WTC11 (cell line): ENCODE measurements at regions not wholly inside any gene's neighbourhood (a gene's known extent, or its start where the extent isn't known, plus 50 kb on each side); places are given as distances from the start of the nearest gene placed in this dataset.

Experiments used
- ATAC-seq: fragments of 200-7000 bp; cut with Tn5 transposase; 2 replicates; pipeline ENCODE4 v1.10.0; 2021; ENCODE audit warnings: mild to moderate bottlenecking, moderate library complexity
- CTCF ChIA-PET: fragments of 300-600 bp; sonication (Branson Sonifier 250); formaldehyde crosslinking; loops from one replicate; lab custom pipeline; 2021; ENCODE audit warnings: antibody characterized with exemption; lab: Charles Lee
- POLR2A ChIA-PET: fragments of 350-600 bp; sonication (Branson Sonifier 250); formaldehyde crosslinking; loops from one replicate; lab custom pipeline; 2021; ENCODE audit warnings: antibody characterized with exemption; lab: Charles Lee
- DNase-seq: peaks from one replicate; pipeline ENCODE4 v3.0.0; 2021; ENCODE audit warnings: low spot score
- H3K27ac Mint-ChIP-seq: 2 replicates; pipeline ENCODE4 v1.8.0; 2021; ENCODE audit warnings: mixed read lengths
- H3K27me3 Mint-ChIP-seq: 2 replicates; pipeline ENCODE4 v1.8.0; 2021; ENCODE audit warnings: low read depth, mild to moderate bottlenecking, moderate library complexity, mixed read lengths
- H3K36me3 Mint-ChIP-seq: 2 replicates; pipeline ENCODE4 v1.8.0; 2021; ENCODE audit warnings: mixed read lengths
- H3K4me1 Mint-ChIP-seq: 2 replicates; pipeline ENCODE4 v1.8.0; 2022; ENCODE audit warnings: mixed read lengths
- H3K4me3 Mint-ChIP-seq: 2 replicates; pipeline ENCODE4 v1.8.0; 2021; ENCODE audit warnings: mild to moderate bottlenecking, moderate library complexity, mixed read lengths
- H3K9me3 Mint-ChIP-seq: 2 replicates; pipeline ENCODE4 v1.8.0; 2021; ENCODE audit warnings: mixed read lengths
- CBFB ChIP-seq: sonication (generic); formaldehyde crosslinking; IDR thresholded peaks from 2 replicates; pipeline ENCODE4 v1.8.1; 2022; ENCODE audit warnings: mild to moderate bottlenecking, low read depth, missing genetic modification reagents
- CREM ChIP-seq: sonication (generic); formaldehyde crosslinking; IDR thresholded peaks from 2 replicates; pipeline ENCODE4 v1.8.1; 2022; ENCODE audit warnings: mild to moderate bottlenecking, missing genetic modification reagents, moderate library complexity
- FOXK1 ChIP-seq: sonication (generic); formaldehyde crosslinking; IDR thresholded peaks from 2 replicates; pipeline ENCODE4 v1.8.0; 2022; ENCODE audit warnings: mild to moderate bottlenecking, moderate library complexity, missing genetic modification reagents
- GRHL2 ChIP-seq: fragments of 250-450 bp; sonication (Bioruptor Pico); IDR thresholded peaks from 2 replicates; pipeline ENCODE4 v1.8.0; 2022; ENCODE audit warnings: mild to moderate bottlenecking, moderate library complexity; ENCODE audit not compliant: insufficient replicate concordance, severe bottlenecking
- GTF2I ChIP-seq: fragments of 250-450 bp; sonication (Bioruptor Pico); conservative IDR thresholded peaks from 2 replicates; pipeline ENCODE4 v1.4.0; 2021; ENCODE audit warnings: mild to moderate bottlenecking
- IRF2 ChIP-seq: sonication (generic); formaldehyde crosslinking; IDR thresholded peaks from 2 replicates; pipeline ENCODE4 v1.8.0; 2022; ENCODE audit warnings: low read depth, missing genetic modification reagents, borderline replicate concordance
- MXD4 ChIP-seq: fragments of 250-450 bp; sonication (Bioruptor Pico); IDR thresholded peaks from 2 replicates; pipeline ENCODE4 v1.8.0; 2021; ENCODE audit warnings: mild to moderate bottlenecking, moderate library complexity, borderline replicate concordance
- NFE2L1 ChIP-seq: sonication (generic); formaldehyde crosslinking; IDR thresholded peaks from 2 replicates; pipeline ENCODE4 v1.8.1; 2023; ENCODE audit warnings: missing genetic modification reagents
- OVOL2 ChIP-seq: fragments of 250-450 bp; sonication (Bioruptor Pico); IDR thresholded peaks from 2 replicates; pipeline ENCODE4 v1.9.0; 2021; ENCODE audit warnings: mild to moderate bottlenecking, borderline replicate concordance
- PRRX2 ChIP-seq: fragments of 250-450 bp; sonication (Bioruptor Pico); IDR thresholded peaks from 2 replicates; pipeline ENCODE4 v1.8.0; 2021; ENCODE audit warnings: mild to moderate bottlenecking
- ZNF219 ChIP-seq: sonication (generic); formaldehyde crosslinking; IDR thresholded peaks from 2 replicates; pipeline ENCODE4 v1.8.0; 2023; ENCODE audit warnings: missing genetic modification reagents, mild to moderate bottlenecking, borderline replicate concordance
- ZNF263 ChIP-seq: sonication (generic); formaldehyde crosslinking; IDR thresholded peaks from 2 replicates; pipeline ENCODE4 v1.8.1; 2022; ENCODE audit warnings: low read depth, mild to moderate bottlenecking, moderate library complexity, missing genetic modification reagents
- TF ChIP-seq, protein P1 (sequence below): sonication (generic); formaldehyde crosslinking; IDR thresholded peaks from 2 replicates; pipeline ENCODE4 v1.8.1; 2023; ENCODE audit warnings: mild to moderate bottlenecking, missing genetic modification reagents, moderate library complexity
- TF ChIP-seq, protein P2 (sequence below): sonication (generic); formaldehyde crosslinking; IDR thresholded peaks from 2 replicates; pipeline ENCODE4 v1.8.1; 2023; ENCODE audit warnings: mild to moderate bottlenecking, missing genetic modification reagents, borderline replicate concordance
- TF ChIP-seq, protein P3 (sequence below): sonication (generic); formaldehyde crosslinking; IDR thresholded peaks from 2 replicates; pipeline ENCODE4 v1.8.1; 2023; ENCODE audit warnings: mild to moderate bottlenecking, missing genetic modification reagents, moderate library complexity
- TF ChIP-seq, protein P4 (sequence below): sonication (generic); formaldehyde crosslinking; IDR thresholded peaks from 2 replicates; pipeline ENCODE4 v1.8.1; 2022; ENCODE audit warnings: mild to moderate bottlenecking, missing genetic modification reagents, moderate library complexity, borderline replicate concordance
- TF ChIP-seq, protein P5 (sequence below): fragments of 250-450 bp; sonication (Bioruptor Pico); IDR thresholded peaks from 2 replicates; pipeline ENCODE4 v1.9.0; 2021; ENCODE audit warnings: mild to moderate bottlenecking
- TF ChIP-seq, protein P6 (sequence below): sonication (generic); formaldehyde crosslinking; IDR thresholded peaks from 2 replicates; pipeline ENCODE4 v1.8.0; 2023; ENCODE audit warnings: missing genetic modification reagents
- TF ChIP-seq, protein P7 (sequence below): sonication (generic); formaldehyde crosslinking; IDR thresholded peaks from 2 replicates; pipeline ENCODE4 v1.8.0; 2022; ENCODE audit warnings: missing genetic modification reagents
- TF ChIP-seq, protein P8 (sequence below): sonication (generic); formaldehyde crosslinking; IDR thresholded peaks from 2 replicates; pipeline ENCODE4 v1.8.0; 2022; ENCODE audit warnings: mild to moderate bottlenecking, missing genetic modification reagents

DNA sequence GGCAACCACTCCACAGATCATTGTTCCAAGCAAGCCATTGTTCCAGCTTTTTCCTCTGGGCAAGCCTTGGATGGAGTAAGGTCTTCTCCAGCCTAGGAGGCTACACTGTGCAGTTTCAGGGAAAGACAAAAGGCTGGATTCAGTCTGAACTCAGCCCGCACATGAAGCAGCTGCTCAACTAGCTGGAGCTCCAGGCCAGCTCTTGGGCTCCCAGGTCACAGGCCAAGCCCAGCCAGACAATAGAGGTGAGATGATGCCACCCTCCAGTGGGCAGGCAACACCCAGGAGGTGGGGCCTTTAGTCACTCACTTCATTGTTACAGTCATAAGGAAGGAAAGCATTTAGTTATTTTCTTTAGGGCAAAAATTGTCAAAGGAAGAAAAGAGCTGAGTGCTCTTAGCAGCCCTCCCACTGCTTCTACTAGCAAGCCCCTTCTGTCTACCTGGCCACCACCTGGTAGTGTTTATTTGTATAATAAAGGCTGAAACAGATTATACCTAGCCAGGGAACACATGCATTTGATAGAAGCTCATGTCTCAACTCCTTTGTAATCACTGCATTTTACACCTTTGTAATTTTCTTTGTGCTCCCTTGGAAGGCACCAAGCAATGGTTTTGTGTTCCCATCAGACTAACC lies 253.4 kb downstream of the WDR11 start:
- CTCF ChIA-PET = interaction anchor here (1.1 kb wide), 1 partner anchor 155 kb away, joined by 7 read pairs; no protein-coding TSS in a partner anchor

More for the DNA sequence above, 253.4 kb downstream of the WDR11 start:
- POLR2A ChIA-PET = no interaction called here
- Mint-ChIP-seq H3K4me1 (peaks cover 8% of the 10 kb centered on the region), H3K9me3 (peaks cover 6% of the 10 kb centered on the region; the same call in 1 of the 2 replicates), H3K36me3 (no peaks in the 10 kb centered on the region), H3K27ac (no peak overlapping the region), H3K4me3 (no peak overlapping the region), H3K27me3 (no peaks in the 10 kb centered on the region; the same call in 1 of the 2 replicates)
- TF ChIP-seq, protein P1, sequence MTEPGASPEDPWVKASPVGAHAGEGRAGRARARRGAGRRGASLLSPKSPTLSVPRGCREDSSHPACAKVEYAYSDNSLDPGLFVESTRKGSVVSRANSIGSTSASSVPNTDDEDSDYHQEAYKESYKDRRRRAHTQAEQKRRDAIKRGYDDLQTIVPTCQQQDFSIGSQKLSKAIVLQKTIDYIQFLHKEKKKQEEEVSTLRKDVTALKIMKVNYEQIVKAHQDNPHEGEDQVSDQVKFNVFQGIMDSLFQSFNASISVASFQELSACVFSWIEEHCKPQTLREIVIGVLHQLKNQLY (CRISPR knock-in tag) = no peak
- TF ChIP-seq CBFB (CRISPR knock-in tag) (no peak), FOXK1 (CRISPR knock-in tag) (no peak), ZNF219 (CRISPR knock-in tag) (no peak), GRHL2 (CRISPR knock-in tag) (no peak), GTF2I (CRISPR knock-in tag) (no peak), ZNF263 (CRISPR knock-in tag) (no peak), PRRX2 (CRISPR knock-in tag) (no peak), IRF2 (CRISPR knock-in tag) (no peak), NFE2L1 (CRISPR knock-in tag) (no peak), CREM (CRISPR knock-in tag) (no peak), OVOL2 (no peak), MXD4 (no peak)
- TF ChIP-seq, protein P2, sequence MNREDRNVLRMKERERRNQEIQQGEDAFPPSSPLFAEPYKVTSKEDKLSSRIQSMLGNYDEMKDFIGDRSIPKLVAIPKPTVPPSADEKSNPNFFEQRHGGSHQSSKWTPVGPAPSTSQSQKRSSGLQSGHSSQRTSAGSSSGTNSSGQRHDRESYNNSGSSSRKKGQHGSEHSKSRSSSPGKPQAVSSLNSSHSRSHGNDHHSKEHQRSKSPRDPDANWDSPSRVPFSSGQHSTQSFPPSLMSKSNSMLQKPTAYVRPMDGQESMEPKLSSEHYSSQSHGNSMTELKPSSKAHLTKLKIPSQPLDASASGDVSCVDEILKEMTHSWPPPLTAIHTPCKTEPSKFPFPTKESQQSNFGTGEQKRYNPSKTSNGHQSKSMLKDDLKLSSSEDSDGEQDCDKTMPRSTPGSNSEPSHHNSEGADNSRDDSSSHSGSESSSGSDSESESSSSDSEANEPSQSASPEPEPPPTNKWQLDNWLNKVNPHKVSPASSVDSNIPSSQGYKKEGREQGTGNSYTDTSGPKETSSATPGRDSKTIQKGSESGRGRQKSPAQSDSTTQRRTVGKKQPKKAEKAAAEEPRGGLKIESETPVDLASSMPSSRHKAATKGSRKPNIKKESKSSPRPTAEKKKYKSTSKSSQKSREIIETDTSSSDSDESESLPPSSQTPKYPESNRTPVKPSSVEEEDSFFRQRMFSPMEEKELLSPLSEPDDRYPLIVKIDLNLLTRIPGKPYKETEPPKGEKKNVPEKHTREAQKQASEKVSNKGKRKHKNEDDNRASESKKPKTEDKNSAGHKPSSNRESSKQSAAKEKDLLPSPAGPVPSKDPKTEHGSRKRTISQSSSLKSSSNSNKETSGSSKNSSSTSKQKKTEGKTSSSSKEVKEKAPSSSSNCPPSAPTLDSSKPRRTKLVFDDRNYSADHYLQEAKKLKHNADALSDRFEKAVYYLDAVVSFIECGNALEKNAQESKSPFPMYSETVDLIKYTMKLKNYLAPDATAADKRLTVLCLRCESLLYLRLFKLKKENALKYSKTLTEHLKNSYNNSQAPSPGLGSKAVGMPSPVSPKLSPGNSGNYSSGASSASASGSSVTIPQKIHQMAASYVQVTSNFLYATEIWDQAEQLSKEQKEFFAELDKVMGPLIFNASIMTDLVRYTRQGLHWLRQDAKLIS (CRISPR knock-in tag) = no peak
- TF ChIP-seq, protein P3, sequence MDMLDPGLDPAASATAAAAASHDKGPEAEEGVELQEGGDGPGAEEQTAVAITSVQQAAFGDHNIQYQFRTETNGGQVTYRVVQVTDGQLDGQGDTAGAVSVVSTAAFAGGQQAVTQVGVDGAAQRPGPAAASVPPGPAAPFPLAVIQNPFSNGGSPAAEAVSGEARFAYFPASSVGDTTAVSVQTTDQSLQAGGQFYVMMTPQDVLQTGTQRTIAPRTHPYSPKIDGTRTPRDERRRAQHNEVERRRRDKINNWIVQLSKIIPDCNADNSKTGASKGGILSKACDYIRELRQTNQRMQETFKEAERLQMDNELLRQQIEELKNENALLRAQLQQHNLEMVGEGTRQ = no peak
- TF ChIP-seq, protein P4, sequence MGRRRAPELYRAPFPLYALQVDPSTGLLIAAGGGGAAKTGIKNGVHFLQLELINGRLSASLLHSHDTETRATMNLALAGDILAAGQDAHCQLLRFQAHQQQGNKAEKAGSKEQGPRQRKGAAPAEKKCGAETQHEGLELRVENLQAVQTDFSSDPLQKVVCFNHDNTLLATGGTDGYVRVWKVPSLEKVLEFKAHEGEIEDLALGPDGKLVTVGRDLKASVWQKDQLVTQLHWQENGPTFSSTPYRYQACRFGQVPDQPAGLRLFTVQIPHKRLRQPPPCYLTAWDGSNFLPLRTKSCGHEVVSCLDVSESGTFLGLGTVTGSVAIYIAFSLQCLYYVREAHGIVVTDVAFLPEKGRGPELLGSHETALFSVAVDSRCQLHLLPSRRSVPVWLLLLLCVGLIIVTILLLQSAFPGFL (CRISPR knock-in tag) = no peak
- TF ChIP-seq, protein P5, sequence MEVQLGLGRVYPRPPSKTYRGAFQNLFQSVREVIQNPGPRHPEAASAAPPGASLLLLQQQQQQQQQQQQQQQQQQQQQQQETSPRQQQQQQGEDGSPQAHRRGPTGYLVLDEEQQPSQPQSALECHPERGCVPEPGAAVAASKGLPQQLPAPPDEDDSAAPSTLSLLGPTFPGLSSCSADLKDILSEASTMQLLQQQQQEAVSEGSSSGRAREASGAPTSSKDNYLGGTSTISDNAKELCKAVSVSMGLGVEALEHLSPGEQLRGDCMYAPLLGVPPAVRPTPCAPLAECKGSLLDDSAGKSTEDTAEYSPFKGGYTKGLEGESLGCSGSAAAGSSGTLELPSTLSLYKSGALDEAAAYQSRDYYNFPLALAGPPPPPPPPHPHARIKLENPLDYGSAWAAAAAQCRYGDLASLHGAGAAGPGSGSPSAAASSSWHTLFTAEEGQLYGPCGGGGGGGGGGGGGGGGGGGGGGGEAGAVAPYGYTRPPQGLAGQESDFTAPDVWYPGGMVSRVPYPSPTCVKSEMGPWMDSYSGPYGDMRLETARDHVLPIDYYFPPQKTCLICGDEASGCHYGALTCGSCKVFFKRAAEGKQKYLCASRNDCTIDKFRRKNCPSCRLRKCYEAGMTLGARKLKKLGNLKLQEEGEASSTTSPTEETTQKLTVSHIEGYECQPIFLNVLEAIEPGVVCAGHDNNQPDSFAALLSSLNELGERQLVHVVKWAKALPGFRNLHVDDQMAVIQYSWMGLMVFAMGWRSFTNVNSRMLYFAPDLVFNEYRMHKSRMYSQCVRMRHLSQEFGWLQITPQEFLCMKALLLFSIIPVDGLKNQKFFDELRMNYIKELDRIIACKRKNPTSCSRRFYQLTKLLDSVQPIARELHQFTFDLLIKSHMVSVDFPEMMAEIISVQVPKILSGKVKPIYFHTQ (CRISPR knock-in tag) = no peak
- TF ChIP-seq, protein P6, sequence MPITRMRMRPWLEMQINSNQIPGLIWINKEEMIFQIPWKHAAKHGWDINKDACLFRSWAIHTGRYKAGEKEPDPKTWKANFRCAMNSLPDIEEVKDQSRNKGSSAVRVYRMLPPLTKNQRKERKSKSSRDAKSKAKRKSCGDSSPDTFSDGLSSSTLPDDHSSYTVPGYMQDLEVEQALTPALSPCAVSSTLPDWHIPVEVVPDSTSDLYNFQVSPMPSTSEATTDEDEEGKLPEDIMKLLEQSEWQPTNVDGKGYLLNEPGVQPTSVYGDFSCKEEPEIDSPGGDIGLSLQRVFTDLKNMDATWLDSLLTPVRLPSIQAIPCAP (CRISPR knock-in tag) = no peak
- TF ChIP-seq, protein P7, sequence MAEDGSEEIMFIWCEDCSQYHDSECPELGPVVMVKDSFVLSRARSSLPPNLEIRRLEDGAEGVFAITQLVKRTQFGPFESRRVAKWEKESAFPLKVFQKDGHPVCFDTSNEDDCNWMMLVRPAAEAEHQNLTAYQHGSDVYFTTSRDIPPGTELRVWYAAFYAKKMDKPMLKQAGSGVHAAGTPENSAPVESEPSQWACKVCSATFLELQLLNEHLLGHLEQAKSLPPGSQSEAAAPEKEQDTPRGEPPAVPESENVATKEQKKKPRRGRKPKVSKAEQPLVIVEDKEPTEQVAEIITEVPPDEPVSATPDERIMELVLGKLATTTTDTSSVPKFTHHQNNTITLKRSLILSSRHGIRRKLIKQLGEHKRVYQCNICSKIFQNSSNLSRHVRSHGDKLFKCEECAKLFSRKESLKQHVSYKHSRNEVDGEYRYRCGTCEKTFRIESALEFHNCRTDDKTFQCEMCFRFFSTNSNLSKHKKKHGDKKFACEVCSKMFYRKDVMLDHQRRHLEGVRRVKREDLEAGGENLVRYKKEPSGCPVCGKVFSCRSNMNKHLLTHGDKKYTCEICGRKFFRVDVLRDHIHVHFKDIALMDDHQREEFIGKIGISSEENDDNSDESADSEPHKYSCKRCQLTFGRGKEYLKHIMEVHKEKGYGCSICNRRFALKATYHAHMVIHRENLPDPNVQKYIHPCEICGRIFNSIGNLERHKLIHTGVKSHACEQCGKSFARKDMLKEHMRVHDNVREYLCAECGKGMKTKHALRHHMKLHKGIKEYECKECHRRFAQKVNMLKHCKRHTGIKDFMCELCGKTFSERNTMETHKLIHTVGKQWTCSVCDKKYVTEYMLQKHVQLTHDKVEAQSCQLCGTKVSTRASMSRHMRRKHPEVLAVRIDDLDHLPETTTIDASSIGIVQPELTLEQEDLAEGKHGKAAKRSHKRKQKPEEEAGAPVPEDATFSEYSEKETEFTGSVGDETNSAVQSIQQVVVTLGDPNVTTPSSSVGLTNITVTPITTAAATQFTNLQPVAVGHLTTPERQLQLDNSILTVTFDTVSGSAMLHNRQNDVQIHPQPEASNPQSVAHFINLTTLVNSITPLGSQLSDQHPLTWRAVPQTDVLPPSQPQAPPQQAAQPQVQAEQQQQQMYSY (CRISPR knock-in tag) = no peak
- TF ChIP-seq, protein P8, sequence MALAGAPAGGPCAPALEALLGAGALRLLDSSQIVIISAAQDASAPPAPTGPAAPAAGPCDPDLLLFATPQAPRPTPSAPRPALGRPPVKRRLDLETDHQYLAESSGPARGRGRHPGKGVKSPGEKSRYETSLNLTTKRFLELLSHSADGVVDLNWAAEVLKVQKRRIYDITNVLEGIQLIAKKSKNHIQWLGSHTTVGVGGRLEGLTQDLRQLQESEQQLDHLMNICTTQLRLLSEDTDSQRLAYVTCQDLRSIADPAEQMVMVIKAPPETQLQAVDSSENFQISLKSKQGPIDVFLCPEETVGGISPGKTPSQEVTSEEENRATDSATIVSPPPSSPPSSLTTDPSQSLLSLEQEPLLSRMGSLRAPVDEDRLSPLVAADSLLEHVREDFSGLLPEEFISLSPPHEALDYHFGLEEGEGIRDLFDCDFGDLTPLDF (CRISPR knock-in tag) = no peak
- DNase-seq (no peak), ATAC-seq (peak; percentile 71)
